Liver (tissue), 8 donors: ENCODE measurements at regions not wholly inside any gene's neighbourhood (a gene's known extent, or its start where the extent isn't known, plus 50 kb on each side); places are given as distances from the start of the nearest gene placed in this dataset.

ENCODE experiments used
- DNase-seq: peaks from one replicate; pipeline ENCODE4 v3.0.0-alpha.2; 2017; ENCODE audit warnings: low spot score
- H3K27ac ChIP-seq, 2 donors: one replicate each; pipeline ENCODE4 v1.7.0; 2013; ENCODE audit warnings: inconsistent platforms in 2 of 2, low read length in 2 of 2, control low read depth in 1 of 2, low read depth in 1 of 2, mild to moderate bottlenecking in 1 of 2
- H3K27me3 ChIP-seq, 4 donors: one replicate each; pipeline versions ENCODE4 v1.6.1 to v1.7.0; 2013; ENCODE audit warnings: low read length in 3 of 4, inconsistent platforms in 1 of 4, mild to moderate bottlenecking in 1 of 4, moderate library complexity in 1 of 4; ENCODE audit not compliant: control insufficient read depth in 4 of 4, insufficient read depth in 4 of 4
- H3K36me3 ChIP-seq, 4 donors: one replicate each; pipeline versions ENCODE4 v1.6.1 to v1.7.0; 2013; ENCODE audit warnings: low read length in 3 of 4, mild to moderate bottlenecking in 3 of 4, low read depth in 1 of 4, moderate library complexity in 1 of 4; ENCODE audit not compliant: control insufficient read depth in 4 of 4, insufficient read depth in 3 of 4
- H3K4me1 ChIP-seq, 4 donors: one replicate each; pipeline versions ENCODE4 v1.6.1 to v1.7.0; 2013; ENCODE audit warnings: low read length in 3 of 4, mild to moderate bottlenecking in 3 of 4, moderate library complexity in 1 of 4; ENCODE audit not compliant: control insufficient read depth in 4 of 4, insufficient read depth in 4 of 4
- H3K4me3 ChIP-seq, 3 donors: one replicate each; pipeline versions ENCODE4 v1.6.1 to v1.7.0; 2013; ENCODE audit warnings: low read length in 3 of 3, control low read depth in 1 of 3, low read depth in 1 of 3, mild to moderate bottlenecking in 1 of 3
- H3K9ac ChIP-seq, 2 donors: one replicate each; pipeline ENCODE4 v1.7.0; 2013; ENCODE audit warnings: low read length in 2 of 2, mild to moderate bottlenecking in 2 of 2, moderate library complexity in 2 of 2, control low read depth in 1 of 2, low read depth in 1 of 2
- H3K9me3 ChIP-seq, 4 donors: one replicate each; pipeline versions ENCODE4 v1.6.1 to v1.7.0; 2013; ENCODE audit warnings: low read length in 3 of 4; ENCODE audit not compliant: control insufficient read depth in 4 of 4
- EGR1 ChIP-seq, 2 donors: IDR thresholded peaks; 2 replicates each; pipeline ENCODE4 v1.6.1; 2016 to 2018; ENCODE audit warnings: antibody characterized with exemption in 2 of 2, low read depth in 2 of 2
- FOXA1 ChIP-seq: IDR thresholded peaks from 2 replicates; pipeline ENCODE4 v1.6.1; 2016; ENCODE audit warnings: antibody characterized with exemption
- FOXA2 ChIP-seq: IDR thresholded peaks from 2 replicates; pipeline ENCODE4 v1.6.1; 2016; ENCODE audit warnings: antibody characterized with exemption
- GABPA ChIP-seq, 2 donors: IDR thresholded peaks in 1 of 2; conservative IDR thresholded peaks in 1 of 2; 2 replicates each; pipeline ENCODE4 v1.6.1; 2016; ENCODE audit warnings: antibody characterized with exemption in 2 of 2, mild to moderate bottlenecking in 1 of 2, moderate library complexity in 1 of 2
- HNF4A ChIP-seq, 2 donors: conservative IDR thresholded peaks; 2 replicates each; pipeline ENCODE4 v1.6.1; 2016; ENCODE audit warnings: antibody characterized with exemption in 2 of 2, mild to moderate bottlenecking in 2 of 2
- JUND ChIP-seq, 2 donors: IDR thresholded peaks; 2 replicates each; pipeline ENCODE4 v1.6.1; 2016; ENCODE audit warnings: antibody characterized with exemption in 2 of 2
- NR2F2 ChIP-seq: IDR thresholded peaks from 2 replicates; pipeline ENCODE4 v1.6.1; 2016; ENCODE audit warnings: antibody characterized with exemption
- SP1 ChIP-seq: IDR thresholded peaks from 2 replicates; pipeline ENCODE4 v1.6.1; 2018; ENCODE audit warnings: antibody characterized with exemption, mild to moderate bottlenecking
- TAF1 ChIP-seq: conservative IDR thresholded peaks from 2 replicates; pipeline ENCODE4 v1.6.1; 2016; ENCODE audit warnings: antibody characterized with exemption, mild to moderate bottlenecking
- YY1 ChIP-seq: IDR thresholded peaks from 2 replicates; pipeline ENCODE4 v1.6.1; 2016; ENCODE audit warnings: antibody characterized with exemption, mild to moderate bottlenecking
- WGBS: extraction: QIAGEN DNeasy Blood & Tissue Kit; methylation state at CpG from one replicate; pipeline ENCODE4 v1.1.7; 2013; 5-methylcytosine and 5-hydroxymethylcytosine counted together
- TF ChIP-seq, protein P1 (sequence below): IDR thresholded peaks from 2 replicates; pipeline ENCODE4 v1.6.1; 2016; ENCODE audit warnings: antibody characterized with exemption, mild to moderate bottlenecking
- TF ChIP-seq, protein P2 (sequence below): IDR thresholded peaks from 2 replicates; pipeline ENCODE4 v1.6.1; 2016; ENCODE audit warnings: antibody characterized with exemption
- TF ChIP-seq, protein P3 (sequence below): IDR thresholded peaks from 2 replicates; pipeline ENCODE4 v1.6.1; 2016; ENCODE audit warnings: antibody characterized with exemption
- TF ChIP-seq, protein P4 (sequence below): fragments of 150-350 bp; IDR thresholded peaks from 2 replicates; pipeline ENCODE4 v1.5.1; 2017; ENCODE audit warnings: improper control_type of control experiment, low read depth, low read length; ENCODE audit not compliant: missing input control
- donor health status: healthy.
- donor health status: healthy.
- donor health status: healthy.
- donor health status: healthy.
- donor health status: healthy.

DNA sequence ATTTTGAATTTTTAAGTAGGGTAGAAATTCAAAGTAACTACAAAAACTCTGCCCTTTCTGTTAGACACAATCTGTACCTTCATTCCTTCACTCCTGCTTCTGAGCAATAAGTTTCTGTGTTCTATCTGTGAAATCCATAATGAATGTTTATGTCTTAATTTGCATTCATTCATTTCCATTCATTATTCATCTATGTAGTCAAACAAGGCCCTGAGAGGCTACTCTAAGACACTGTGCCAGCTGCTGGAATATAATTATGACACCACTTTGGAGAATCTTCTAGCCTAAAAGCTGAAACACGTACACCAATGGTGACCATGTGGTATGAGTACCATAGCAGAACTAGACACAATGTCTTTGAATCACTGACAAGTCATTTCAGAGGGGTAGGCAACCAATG, 199.9 kb upstream of the FAR2 start:
- no peak overlapping the region for H3K4me3 ChIP-seq
- TF ChIP-seq JUND (IDR thresholded peaks at IDR 0.05) (no peak), TAF1 (no peak), SP1 (no peak), NR2F2 (no peak)
- TF ChIP-seq, protein P1, sequence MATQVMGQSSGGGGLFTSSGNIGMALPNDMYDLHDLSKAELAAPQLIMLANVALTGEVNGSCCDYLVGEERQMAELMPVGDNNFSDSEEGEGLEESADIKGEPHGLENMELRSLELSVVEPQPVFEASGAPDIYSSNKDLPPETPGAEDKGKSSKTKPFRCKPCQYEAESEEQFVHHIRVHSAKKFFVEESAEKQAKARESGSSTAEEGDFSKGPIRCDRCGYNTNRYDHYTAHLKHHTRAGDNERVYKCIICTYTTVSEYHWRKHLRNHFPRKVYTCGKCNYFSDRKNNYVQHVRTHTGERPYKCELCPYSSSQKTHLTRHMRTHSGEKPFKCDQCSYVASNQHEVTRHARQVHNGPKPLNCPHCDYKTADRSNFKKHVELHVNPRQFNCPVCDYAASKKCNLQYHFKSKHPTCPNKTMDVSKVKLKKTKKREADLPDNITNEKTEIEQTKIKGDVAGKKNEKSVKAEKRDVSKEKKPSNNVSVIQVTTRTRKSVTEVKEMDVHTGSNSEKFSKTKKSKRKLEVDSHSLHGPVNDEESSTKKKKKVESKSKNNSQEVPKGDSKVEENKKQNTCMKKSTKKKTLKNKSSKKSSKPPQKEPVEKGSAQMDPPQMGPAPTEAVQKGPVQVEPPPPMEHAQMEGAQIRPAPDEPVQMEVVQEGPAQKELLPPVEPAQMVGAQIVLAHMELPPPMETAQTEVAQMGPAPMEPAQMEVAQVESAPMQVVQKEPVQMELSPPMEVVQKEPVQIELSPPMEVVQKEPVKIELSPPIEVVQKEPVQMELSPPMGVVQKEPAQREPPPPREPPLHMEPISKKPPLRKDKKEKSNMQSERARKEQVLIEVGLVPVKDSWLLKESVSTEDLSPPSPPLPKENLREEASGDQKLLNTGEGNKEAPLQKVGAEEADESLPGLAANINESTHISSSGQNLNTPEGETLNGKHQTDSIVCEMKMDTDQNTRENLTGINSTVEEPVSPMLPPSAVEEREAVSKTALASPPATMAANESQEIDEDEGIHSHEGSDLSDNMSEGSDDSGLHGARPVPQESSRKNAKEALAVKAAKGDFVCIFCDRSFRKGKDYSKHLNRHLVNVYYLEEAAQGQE, result no peak
- H3K27me3 ChIP-seq, result no peaks in the 10 kb centered on the region
- H3K9ac ChIP-seq, result no peak overlapping the region
- 80% methylated on average over 1 of the region's 1 CpG for WGBS
- no peaks in the 10 kb centered on the region for H3K36me3 ChIP-seq
- DNase-seq, result no peak
- peaks cover 0 to 2% (median 0%) of the 10 kb centered on the region in 4 donors for H3K9me3 ChIP-seq
- no peak overlapping the region for H3K27ac ChIP-seq
- H3K4me1 ChIP-seq, result no peaks in the 10 kb centered on the region

DNA sequence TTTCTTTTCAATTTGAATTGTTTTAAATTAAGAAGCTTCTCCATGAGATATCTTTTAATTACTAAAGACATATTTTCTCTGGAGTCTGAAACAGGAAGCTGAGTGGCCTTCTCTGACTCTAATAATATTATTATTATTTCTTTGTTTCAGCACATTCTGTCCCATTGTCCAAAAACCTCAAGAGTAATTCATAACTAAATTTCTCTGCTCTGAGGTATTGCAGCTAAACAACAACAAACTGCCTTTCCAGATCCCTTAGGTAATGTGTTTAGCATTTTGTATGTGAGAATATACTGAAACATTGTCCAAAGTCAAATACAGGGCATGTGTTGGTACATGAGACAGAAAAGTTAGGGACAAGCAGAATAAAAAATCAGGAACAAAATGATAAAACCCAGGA, 199.0 kb upstream of the FAR2 start:
- H3K36me3 ChIP-seq, result no peaks in the 10 kb centered on the region
- no peaks in the 10 kb centered on the region for H3K4me1 ChIP-seq
- H3K9ac ChIP-seq, result no peak overlapping the region
- DNase-seq, result no peak
- no peak overlapping the region for H3K27ac ChIP-seq
- no peak overlapping the region for H3K4me3 ChIP-seq
- no peaks in the 10 kb centered on the region for H3K27me3 ChIP-seq
- TF ChIP-seq FOXA2 (no peak), YY1 (no peak), NR2F2 (no peak), JUND (IDR thresholded peaks at IDR 0.05) (no peak), GABPA (IDR thresholded peaks at IDR 0.05 in 1 of 2, conservative IDR thresholded peaks at IDR 0.05 in 1 of 2) (no peak), HNF4A (conservative IDR thresholded peaks at IDR 0.05) (no peak)
- TF ChIP-seq, protein P2, sequence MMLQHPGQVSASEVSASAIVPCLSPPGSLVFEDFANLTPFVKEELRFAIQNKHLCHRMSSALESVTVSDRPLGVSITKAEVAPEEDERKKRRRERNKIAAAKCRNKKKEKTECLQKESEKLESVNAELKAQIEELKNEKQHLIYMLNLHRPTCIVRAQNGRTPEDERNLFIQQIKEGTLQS, result no peak
- TF ChIP-seq, protein P3, sequence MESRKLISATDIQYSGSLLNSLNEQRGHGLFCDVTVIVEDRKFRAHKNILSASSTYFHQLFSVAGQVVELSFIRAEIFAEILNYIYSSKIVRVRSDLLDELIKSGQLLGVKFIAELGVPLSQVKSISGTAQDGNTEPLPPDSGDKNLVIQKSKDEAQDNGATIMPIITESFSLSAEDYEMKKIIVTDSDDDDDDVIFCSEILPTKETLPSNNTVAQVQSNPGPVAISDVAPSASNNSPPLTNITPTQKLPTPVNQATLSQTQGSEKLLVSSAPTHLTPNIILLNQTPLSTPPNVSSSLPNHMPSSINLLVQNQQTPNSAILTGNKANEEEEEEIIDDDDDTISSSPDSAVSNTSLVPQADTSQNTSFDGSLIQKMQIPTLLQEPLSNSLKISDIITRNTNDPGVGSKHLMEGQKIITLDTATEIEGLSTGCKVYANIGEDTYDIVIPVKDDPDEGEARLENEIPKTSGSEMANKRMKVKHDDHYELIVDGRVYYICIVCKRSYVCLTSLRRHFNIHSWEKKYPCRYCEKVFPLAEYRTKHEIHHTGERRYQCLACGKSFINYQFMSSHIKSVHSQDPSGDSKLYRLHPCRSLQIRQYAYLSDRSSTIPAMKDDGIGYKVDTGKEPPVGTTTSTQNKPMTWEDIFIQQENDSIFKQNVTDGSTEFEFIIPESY, result no peak
- peaks cover 0 to 2% (median 0%) of the 10 kb centered on the region in 4 donors for H3K9me3 ChIP-seq

DNA sequence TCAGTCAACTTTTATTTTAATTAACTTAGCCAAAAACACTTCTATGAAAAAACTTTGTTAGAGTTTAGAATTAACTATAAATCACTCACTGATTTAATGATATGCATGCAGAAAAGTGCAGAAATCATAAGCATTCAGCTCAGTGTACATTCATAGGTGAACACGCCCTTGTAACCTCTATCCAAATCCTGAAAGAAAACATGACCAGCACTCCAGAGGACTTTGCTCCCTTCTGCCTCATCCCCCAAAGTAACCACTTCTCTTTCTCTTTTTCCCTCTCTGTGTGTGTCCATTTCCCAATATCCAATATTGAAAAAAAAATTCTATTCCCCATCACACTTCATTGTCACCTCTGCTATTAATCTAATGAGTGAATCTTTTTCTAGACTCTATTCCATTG, 197.1 kb upstream of the FAR2 start:
- Histone ChIP-seq H3K4me1 (no peaks in the 10 kb centered on the region), H3K4me3 (no peak overlapping the region), H3K36me3 (no peaks in the 10 kb centered on the region), H3K27me3 (no peaks in the 10 kb centered on the region), H3K27ac (no peak overlapping the region), H3K9me3 (peaks cover 0 to 2% (median 0%) of the 10 kb centered on the region in 4 donors), H3K9ac (no peak overlapping the region)
- WGBS, result 43% methylated on average over 1 of the region's 1 CpG
- DNase-seq, result no peak
- TF ChIP-seq, protein P1, result peak; percentile 85
- TF ChIP-seq, protein P4, sequence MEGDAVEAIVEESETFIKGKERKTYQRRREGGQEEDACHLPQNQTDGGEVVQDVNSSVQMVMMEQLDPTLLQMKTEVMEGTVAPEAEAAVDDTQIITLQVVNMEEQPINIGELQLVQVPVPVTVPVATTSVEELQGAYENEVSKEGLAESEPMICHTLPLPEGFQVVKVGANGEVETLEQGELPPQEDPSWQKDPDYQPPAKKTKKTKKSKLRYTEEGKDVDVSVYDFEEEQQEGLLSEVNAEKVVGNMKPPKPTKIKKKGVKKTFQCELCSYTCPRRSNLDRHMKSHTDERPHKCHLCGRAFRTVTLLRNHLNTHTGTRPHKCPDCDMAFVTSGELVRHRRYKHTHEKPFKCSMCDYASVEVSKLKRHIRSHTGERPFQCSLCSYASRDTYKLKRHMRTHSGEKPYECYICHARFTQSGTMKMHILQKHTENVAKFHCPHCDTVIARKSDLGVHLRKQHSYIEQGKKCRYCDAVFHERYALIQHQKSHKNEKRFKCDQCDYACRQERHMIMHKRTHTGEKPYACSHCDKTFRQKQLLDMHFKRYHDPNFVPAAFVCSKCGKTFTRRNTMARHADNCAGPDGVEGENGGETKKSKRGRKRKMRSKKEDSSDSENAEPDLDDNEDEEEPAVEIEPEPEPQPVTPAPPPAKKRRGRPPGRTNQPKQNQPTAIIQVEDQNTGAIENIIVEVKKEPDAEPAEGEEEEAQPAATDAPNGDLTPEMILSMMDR, result no peak
- TF ChIP-seq, protein P3, result no peak
- TF ChIP-seq TAF1 (no peak), HNF4A (conservative IDR thresholded peaks at IDR 0.05) (peak; percentile 57 to 71), GABPA (IDR thresholded peaks at IDR 0.05 in 1 of 2, conservative IDR thresholded peaks at IDR 0.05 in 1 of 2) (no peak), JUND (IDR thresholded peaks at IDR 0.05) (no peak), EGR1 (IDR thresholded peaks at IDR 0.05; ENCODE audit: low read depth in 2 of 2) (no peak), FOXA1 (no peak)
